B cell (primary cell): ENCODE measurements at regions not wholly inside any gene's neighbourhood (a gene's known extent, or its start where the extent isn't known, plus 50 kb on each side); places are given as distances from the start of the nearest gene placed in this dataset.

Experiments
- ATAC-seq: fragments of 200-7000 bp; cut with Tn5 transposase; one replicate; pipeline ENCODE4 v1.10.0; 2021; ENCODE audit warnings: low read depth, mild to moderate bottlenecking, moderate number of reproducible peaks, moderate library complexity
- CTCF ChIA-PET: fragments of 350-600 bp; sonication (Branson Sonifier 250); formaldehyde crosslinking; loops from one replicate; lab custom pipeline; 2021; ENCODE audit warnings: antibody characterized with exemption, inconsistent platforms; lab: Charles Lee
- POLR2A ChIA-PET: fragments of 350-600 bp; sonication (Branson Sonifier 250); formaldehyde crosslinking; loops from one replicate; lab custom pipeline; 2021; ENCODE audit warnings: antibody characterized with exemption; lab: Charles Lee
- DNase-seq: peaks from one replicate; pipeline ENCODE4 v3.0.0; 2013
- H2AFZ ChIP-seq: 2 replicates; pipeline ENCODE4 v1.6.1; 2012; ENCODE audit warnings: mild to moderate bottlenecking, low read depth, low read length; ENCODE audit not compliant: insufficient read depth, poor library complexity, severe bottlenecking
- H3K27ac ChIP-seq, 2 donors: 1 replicate in 1 of 2; 2 replicates in 1 of 2; pipeline ENCODE4 v1.5.1; 2012 to 2013; ENCODE audit warnings: low read length in 2 of 2, mild to moderate bottlenecking in 2 of 2, moderate library complexity in 1 of 2
- H3K27me3 ChIP-seq, 4 experiments: fragments of 200-600 bp in 1 of 4; sonication (generic) in 1 of 4; replicated peaks in 1 of 4; 1 replicate in 2 of 4; 2 replicates in 2 of 4; pipeline versions ENCODE4 v1.6.1 to v1.7.0; 2013 to 2016; ENCODE audit warnings: low read length in 3 of 4, mild to moderate bottlenecking in 2 of 4, mixed read lengths in 1 of 4, moderate library complexity in 1 of 4; ENCODE audit not compliant: insufficient read depth in 4 of 4, control insufficient read depth in 3 of 4; ENCODE audit errors: control extremely low read depth in 1 of 4
- H3K36me3 ChIP-seq, 2 experiments: replicated peaks in 1 of 2; 1 replicate in 1 of 2; 2 replicates in 1 of 2; pipeline versions ENCODE4 v1.6.1 to v1.7.1; 2013; ENCODE audit warnings: low read length in 1 of 2; ENCODE audit not compliant: insufficient read depth in 2 of 2, control insufficient read depth in 1 of 2; ENCODE audit errors: control extremely low read depth in 1 of 2, extremely low read depth in 1 of 2
- H3K4me1 ChIP-seq, 2 donors: fragments of 200-600 bp in 1 of 2; sonication (generic) in 1 of 2; 1 replicate in 1 of 2; 2 replicates in 1 of 2; pipeline versions ENCODE4 v1.5.1 to v1.6.1; 2013 to 2017; ENCODE audit warnings: low read length in 2 of 2; ENCODE audit not compliant: control insufficient read depth in 2 of 2, insufficient read depth in 2 of 2
- H3K4me2 ChIP-seq: replicated peaks from 2 replicates; pipeline ENCODE3; 2012; ENCODE audit warnings: mild to moderate bottlenecking, low read depth, low read length; ENCODE audit not compliant: poor library complexity, severe bottlenecking
- H3K4me3 ChIP-seq, 5 experiments: fragments of 200-600 bp in 1 of 5; sonication (generic) in 1 of 5; 1 replicate in 3 of 5; 2 replicates in 2 of 5; pipeline versions ENCODE4 v1.5.1 to v1.7.0; 2011 to 2016; ENCODE audit warnings: low read length in 4 of 5, mild to moderate bottlenecking in 4 of 5, low read depth in 2 of 5, control low read depth in 1 of 5, moderate library complexity in 1 of 5; ENCODE audit not compliant: insufficient read depth in 1 of 5; ENCODE audit errors: control extremely low read depth in 1 of 5, extremely low read depth in 1 of 5
- H3K79me2 ChIP-seq: fragments of 200-600 bp; sonication (generic); one replicate; pipeline ENCODE4 v1.6.0; 2016; ENCODE audit warnings: low read length; ENCODE audit not compliant: control insufficient read depth, insufficient read depth
- H3K9ac ChIP-seq: fragments of 200-600 bp; sonication (generic); 2 replicates; pipeline ENCODE4 v1.6.1; 2017; ENCODE audit warnings: mild to moderate bottlenecking, low read length, moderate library complexity
- H3K9me3 ChIP-seq, 3 donors: one replicate each; pipeline versions ENCODE4 v1.6.1 to v1.7.1; 2013; ENCODE audit warnings: low read length in 2 of 3; ENCODE audit not compliant: control insufficient read depth in 2 of 3, insufficient read depth in 1 of 3; ENCODE audit errors: control extremely low read depth in 1 of 3
- H4K20me1 ChIP-seq: 2 replicates; pipeline ENCODE4 v1.6.0; 2012; ENCODE audit warnings: mild to moderate bottlenecking, low read length; ENCODE audit not compliant: insufficient read depth, control insufficient read depth, poor library complexity, severe bottlenecking
- H3K27ac Mint-ChIP-seq: one replicate; pipeline ENCODE4 v1.8.0; 2021; ENCODE audit warnings: mixed read lengths
- H3K27me3 Mint-ChIP-seq: one replicate; pipeline ENCODE4 v1.8.0; 2021; ENCODE audit warnings: mixed read lengths
- H3K4me1 Mint-ChIP-seq: one replicate; pipeline ENCODE4 v1.8.0; 2021; ENCODE audit warnings: mixed read lengths
- H3K4me3 Mint-ChIP-seq: one replicate; pipeline ENCODE4 v1.8.0; 2021; ENCODE audit warnings: mixed read lengths
- H3K9me3 Mint-ChIP-seq: one replicate; pipeline ENCODE4 v1.8.0; 2022; ENCODE audit warnings: mixed read lengths; ENCODE audit not compliant: insufficient read depth
- EZH2 ChIP-seq: IDR thresholded peaks from 2 replicates; pipeline ENCODE4 v1.6.1; 2012; ENCODE audit warnings: borderline replicate concordance, low read depth, mild to moderate bottlenecking, moderate library complexity, low read length; ENCODE audit not compliant: insufficient read depth, poor library complexity, severe bottlenecking
- WGBS: methylation state at CpG from one replicate; pipeline ENCODE4 v1.1.5; 2013; ENCODE audit warnings: missing lambda C conversion rate; ENCODE audit not compliant: insufficient coverage; 5-methylcytosine and 5-hydroxymethylcytosine counted together
- intact Hi-C: fragments of 100-400 bp; cut with micrococcal nuclease; formaldehyde crosslinking; loops from one replicate; pipeline ENCODE4 v1.10.0; 2022
- TF ChIP-seq, protein P1 (sequence below): fragments of 200-600 bp; IDR thresholded peaks from one replicate; pipeline ENCODE4 v1.8.0; 2022; ENCODE audit warnings: antibody characterized with exemption, mild to moderate bottlenecking

- no peak overlapping the region for H3K9ac ChIP-seq
- H3K4me3 Mint-ChIP-seq = no peak overlapping the region
- H4K20me1 ChIP-seq = no peaks in the 10 kb centered on the region
- peaks cover 0 to 6% (median 0%) of the 10 kb centered on the region in 3 donors for H3K9me3 ChIP-seq
- no peaks in the 10 kb centered on the region for H3K36me3 ChIP-seq
- peaks cover 0 to 6% (median 0%) of the 10 kb centered on the region in 4 experiments for H3K27me3 ChIP-seq
- no peaks in the 10 kb centered on the region for H3K4me1 ChIP-seq
- DNase-seq (no peak), ATAC-seq (no peak)
- intact Hi-C loops = no loop called here
- no peaks in the 10 kb centered on the region for H3K9me3 Mint-ChIP-seq
- no peak for TF ChIP-seq EZH2
- TF ChIP-seq, protein P1, sequence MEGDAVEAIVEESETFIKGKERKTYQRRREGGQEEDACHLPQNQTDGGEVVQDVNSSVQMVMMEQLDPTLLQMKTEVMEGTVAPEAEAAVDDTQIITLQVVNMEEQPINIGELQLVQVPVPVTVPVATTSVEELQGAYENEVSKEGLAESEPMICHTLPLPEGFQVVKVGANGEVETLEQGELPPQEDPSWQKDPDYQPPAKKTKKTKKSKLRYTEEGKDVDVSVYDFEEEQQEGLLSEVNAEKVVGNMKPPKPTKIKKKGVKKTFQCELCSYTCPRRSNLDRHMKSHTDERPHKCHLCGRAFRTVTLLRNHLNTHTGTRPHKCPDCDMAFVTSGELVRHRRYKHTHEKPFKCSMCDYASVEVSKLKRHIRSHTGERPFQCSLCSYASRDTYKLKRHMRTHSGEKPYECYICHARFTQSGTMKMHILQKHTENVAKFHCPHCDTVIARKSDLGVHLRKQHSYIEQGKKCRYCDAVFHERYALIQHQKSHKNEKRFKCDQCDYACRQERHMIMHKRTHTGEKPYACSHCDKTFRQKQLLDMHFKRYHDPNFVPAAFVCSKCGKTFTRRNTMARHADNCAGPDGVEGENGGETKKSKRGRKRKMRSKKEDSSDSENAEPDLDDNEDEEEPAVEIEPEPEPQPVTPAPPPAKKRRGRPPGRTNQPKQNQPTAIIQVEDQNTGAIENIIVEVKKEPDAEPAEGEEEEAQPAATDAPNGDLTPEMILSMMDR = no peak
- no peak overlapping the region for H3K27ac ChIP-seq
- no peak overlapping the region for H3K4me3 ChIP-seq
- H3K4me1 Mint-ChIP-seq = no peaks in the 10 kb centered on the region
- ChIA-PET CTCF (interaction anchor here (0.5 kb wide), 1 partner anchor 59 kb away, joined by 3 read pairs; no protein-coding TSS in a partner anchor), POLR2A (no interaction called here)
- no peaks in the 10 kb centered on the region for H3K79me2 ChIP-seq
- WGBS = 88% methylated on average over 13 of the region's 15 CpGs
- H3K4me2 ChIP-seq = no peak overlapping the region
- H3K27me3 Mint-ChIP-seq = peaks cover 14% of the 10 kb centered on the region
- no peak overlapping the region for H3K27ac Mint-ChIP-seq
- H2AFZ ChIP-seq = no peak overlapping the region
These were observed 120.5 kb downstream of the SHANK2 start for GRCh38 chr11:71131861-71132260.

GRCh38 chr11:71130106-71130505, 122.3 kb downstream of the SHANK2 start:
- no peak overlapping the region for H2AFZ ChIP-seq

More at GRCh38 chr11:71130106-71130505, 122.3 kb downstream of the SHANK2 start:
- no peak overlapping the region for H3K4me3 Mint-ChIP-seq
- no peaks in the 10 kb centered on the region for H3K79me2 ChIP-seq
- peaks cover 14% of the 10 kb centered on the region for H3K27me3 Mint-ChIP-seq
- no peak overlapping the region for H3K4me2 ChIP-seq
- H3K4me1 Mint-ChIP-seq = no peaks in the 10 kb centered on the region
- no peak for ATAC-seq
- ChIA-PET POLR2A (no interaction called here), CTCF (no interaction called here)
- intact Hi-C loops = no loop called here
- no peak overlapping the region for H3K4me3 ChIP-seq
- H4K20me1 ChIP-seq = no peaks in the 10 kb centered on the region
- no peak for DNase-seq
- H3K9ac ChIP-seq = no peak overlapping the region
- H3K9me3 Mint-ChIP-seq = no peaks in the 10 kb centered on the region
- H3K27ac Mint-ChIP-seq = no peak overlapping the region
- H3K4me1 ChIP-seq = no peaks in the 10 kb centered on the region
- WGBS = 86% methylated on average over 5 of the region's 8 CpGs
- TF ChIP-seq EZH2 = no peak
- TF ChIP-seq, protein P1 = no peak
- peaks cover 0 to 6% (median 0%) of the 10 kb centered on the region in 4 experiments for H3K27me3 ChIP-seq
- peaks cover 0 to 4% (median 0%) of the 10 kb centered on the region in 3 donors for H3K9me3 ChIP-seq
- no peaks in the 10 kb centered on the region for H3K36me3 ChIP-seq
- H3K27ac ChIP-seq = no peak overlapping the region
